Activated effector memory CD4-positive, alpha-beta T cell treated with anti-CD3 and anti-CD28 coated beads, Interleukin-2, amount 50 U/mL, for 16 hours (primary cell): ENCODE measurements at regions not wholly inside any gene's neighbourhood (a gene's known extent, or its start where the extent isn't known, plus 50 kb on each side); places are given as distances from the start of the nearest gene placed in this dataset.

Experiments
- DNase-seq: peaks from one replicate; pipeline ENCODE4 v3.0.0-alpha.2; 2020

- no peak for DNase-seq
Measured at GRCh38 chr4:181193131-181193930, 1049.9 kb upstream of the TENM3 start.

- DNase-seq: no peak
Measured at GRCh38 chr4:181194096-181194495, 1049.1 kb upstream of the TENM3 start.

DNA sequence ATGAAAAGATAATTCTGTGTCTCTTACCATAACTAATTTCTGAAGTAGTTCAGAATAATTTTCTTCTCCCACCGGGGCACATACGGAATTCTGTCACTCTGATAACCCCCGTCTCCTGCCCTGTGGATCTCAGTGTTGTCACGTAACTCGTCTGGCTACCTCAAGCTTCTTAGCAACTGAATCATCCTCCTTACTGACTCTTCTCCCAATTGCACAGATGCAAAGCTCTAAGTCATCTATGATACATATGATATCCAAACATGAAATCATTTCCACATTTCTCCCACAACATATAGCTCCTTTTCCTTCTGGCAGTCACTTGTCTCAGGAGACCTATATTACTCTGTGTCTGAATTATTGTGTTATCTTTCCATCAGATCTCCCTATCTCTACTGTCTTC is 1043.1 kb upstream of the TENM3 start:
- DNase-seq: no peak

GRCh38 chr4:181202240-181202639 is 1041.0 kb upstream of the TENM3 start:
- no peak for DNase-seq

DNA sequence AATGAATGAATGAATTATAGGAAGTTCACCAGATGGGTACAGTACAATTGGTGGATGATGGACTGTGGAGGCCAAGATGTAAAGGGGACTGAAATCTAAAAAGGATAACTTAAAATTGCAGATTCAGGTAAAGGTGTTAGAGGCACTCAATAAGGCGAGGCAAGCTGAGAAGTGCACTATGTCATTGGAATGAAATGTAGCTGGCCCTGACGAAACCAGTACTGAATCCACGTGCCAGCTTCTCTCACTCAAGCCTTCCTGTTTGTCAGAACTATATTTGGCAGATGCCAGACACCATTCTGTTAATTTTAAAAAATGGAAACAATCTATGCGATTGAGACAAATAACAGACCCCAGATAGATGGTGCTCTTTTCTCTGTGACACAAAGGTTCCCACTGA is 1039.1 kb upstream of the TENM3 start:
- no peak for DNase-seq

DNA sequence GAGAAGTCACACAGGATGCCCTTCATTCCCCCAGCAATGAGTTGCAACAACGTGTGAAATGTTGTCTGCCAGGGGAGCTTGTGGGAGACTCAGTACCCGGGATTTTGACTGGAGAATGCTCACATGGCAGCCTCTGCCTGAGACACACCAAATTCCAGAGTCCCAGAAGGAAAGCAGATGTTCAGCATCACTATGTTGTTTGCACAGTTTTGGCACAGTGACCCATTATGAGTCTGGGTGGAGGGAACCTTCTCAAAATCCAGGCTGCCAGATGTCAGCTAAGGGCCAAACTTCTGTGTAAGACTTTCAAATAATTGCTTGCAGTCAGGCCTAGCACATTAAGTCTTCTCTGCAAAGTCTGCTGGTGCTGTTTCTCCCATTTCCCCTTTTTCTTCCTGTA is 1029.7 kb upstream of the TENM3 start:
- DNase-seq: no peak

- DNase-seq: no peak
Measured at GRCh38 chr4:181216501-181216900, 1026.7 kb upstream of the TENM3 start.

DNA sequence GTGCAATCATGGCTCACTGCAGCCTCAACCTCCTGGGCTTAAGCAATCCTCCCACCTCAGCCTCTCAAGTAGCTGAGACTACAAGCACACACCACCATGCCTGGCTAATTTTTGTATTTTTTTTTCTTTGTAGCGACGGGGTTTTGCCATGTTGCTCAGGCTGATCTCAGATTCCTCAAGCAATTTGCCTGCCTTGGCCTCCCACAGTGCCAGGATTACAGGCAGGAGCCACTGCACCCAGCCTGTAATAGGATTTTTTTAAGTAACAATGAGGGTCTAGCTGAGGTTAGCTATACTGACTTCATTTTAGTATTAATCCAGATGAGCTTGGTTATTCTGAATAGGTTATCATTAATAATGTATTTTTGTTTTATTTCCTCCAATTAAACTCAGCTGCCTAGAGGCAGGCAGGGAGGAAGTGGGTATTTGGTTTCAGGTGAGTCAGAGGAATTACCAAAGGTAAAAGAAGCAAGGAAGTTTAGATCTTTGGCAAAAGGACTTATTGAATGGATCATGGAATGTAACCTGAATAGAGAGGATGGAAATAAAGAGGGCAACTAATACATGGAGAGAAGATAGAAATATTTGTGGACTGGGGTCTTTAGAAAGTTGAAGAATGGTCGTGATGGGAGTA is 1023.3 kb upstream of the TENM3 start:
- DNase-seq: no peak

GRCh38 chr4:181224852-181225251 is 1018.4 kb upstream of the TENM3 start:
- DNase-seq: no peak

DNA sequence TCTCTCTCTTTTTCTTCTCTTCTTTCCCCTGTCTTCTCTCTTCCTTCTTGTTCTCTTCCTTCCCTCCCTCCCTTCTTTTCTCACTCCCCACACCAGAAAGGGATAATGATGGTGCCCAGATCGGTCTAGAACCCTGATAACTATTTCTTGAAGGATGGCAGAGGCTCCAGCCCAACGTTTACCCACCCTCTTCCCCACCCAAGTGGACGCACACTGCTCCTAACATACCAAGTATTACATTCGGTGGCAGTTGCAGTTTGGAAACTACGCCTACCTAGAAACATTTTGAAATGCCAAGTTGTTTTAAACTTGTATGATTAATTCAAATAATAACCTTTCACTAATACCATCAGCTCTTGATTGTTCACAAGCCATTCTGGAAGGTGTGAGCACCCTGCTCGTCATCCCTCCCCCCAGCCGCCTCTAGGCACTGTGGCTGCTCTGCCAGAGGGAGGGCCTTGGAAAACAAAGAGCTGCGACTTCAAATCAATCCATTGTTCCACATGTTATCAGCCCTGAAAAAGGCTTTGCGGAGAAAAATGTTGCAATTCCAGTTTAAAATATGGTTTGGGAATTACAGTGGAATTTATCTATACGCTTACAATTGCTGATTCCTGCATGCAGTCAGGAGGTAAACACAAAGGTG is 1017.5 kb upstream of the TENM3 start:
- DNase-seq: no peak

- DNase-seq: no peak
Measured at GRCh38 chr4:181234951-181235680, 1008.1 kb upstream of the TENM3 start.

DNA sequence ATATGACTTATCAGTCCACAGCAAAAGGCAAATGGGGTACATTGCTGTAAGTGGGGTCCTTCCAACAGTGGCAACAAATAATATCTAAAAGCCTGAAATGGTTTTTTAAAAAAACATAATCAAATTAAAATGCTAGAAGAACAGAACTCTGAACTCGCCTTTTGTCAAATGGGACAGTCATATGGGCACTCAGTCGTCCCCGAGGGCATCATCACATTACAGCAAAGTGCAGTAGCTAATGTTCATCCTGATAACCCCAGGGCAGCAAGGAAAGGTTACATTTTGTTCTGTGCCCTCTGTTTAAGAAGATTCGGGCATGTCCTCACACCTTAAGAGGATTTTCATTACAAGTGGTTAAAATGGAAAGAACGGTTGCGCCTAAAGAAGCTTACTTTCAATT is 997.9 kb upstream of the TENM3 start:
- no peak for DNase-seq

GRCh38 chr4:181249031-181249430 is 994.2 kb upstream of the TENM3 start:
- no peak for DNase-seq

GRCh38 chr4:181254771-181255170 is 988.4 kb upstream of the TENM3 start:
- no peak for DNase-seq

- no peak for DNase-seq
Measured at GRCh38 chr4:181258569-181258968, 984.6 kb upstream of the TENM3 start.

- DNase-seq: no peak
Measured at GRCh38 chr4:181259081-181259709, 984.0 kb upstream of the TENM3 start.

- DNase-seq: no peak
Measured at GRCh38 chr4:181261279-181261678, 981.9 kb upstream of the TENM3 start.

DNA sequence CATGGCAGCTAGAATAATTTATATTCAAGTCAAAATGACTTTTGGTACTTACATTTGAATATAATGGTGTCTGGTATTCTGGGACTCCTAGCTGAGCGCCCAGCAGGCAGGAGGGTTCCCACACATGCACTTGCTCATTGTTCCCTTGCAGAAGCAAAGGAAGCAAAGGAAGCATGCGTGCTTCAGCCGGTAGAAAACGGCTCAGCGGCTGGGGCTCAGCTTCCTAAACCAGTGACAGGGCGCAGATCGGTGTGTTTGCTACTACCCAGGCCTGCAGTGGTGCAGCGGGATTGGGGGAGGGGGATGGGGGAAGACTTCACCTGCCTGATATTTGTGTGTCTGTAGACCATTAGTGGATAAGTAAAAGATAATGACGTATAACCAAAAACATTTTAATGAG is 978.3 kb upstream of the TENM3 start:
- DNase-seq: no peak

- DNase-seq: no peak
Measured at GRCh38 chr4:181265370-181265769, 977.8 kb upstream of the TENM3 start.

DNA sequence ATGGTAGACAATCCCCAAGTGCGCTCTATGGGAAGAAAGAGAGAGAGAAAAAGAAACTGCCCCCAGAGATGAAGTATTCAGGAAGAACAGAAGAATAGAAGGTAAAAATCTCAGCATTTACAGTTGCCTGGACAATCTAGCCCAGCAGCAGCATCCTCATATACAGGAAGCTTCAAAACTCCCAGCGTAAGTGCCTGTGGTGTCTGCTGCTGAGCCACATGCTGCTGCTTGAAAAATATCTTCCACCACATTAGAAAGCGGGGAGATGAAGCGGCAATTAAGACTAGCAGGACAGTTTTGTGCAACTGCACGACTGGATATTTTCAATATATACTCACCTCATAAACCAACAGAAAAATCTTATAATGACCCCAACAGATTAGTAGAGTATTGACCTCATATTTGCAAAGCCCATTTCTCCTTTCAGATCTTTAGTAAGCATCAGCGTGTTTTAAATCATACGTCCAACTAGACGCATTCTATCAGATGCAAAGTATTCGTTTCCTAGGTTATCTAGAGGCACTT is 972.0 kb upstream of the TENM3 start:
- DNase-seq: no peak

- DNase-seq: no peak
Measured at GRCh38 chr4:181272422-181272821, 970.8 kb upstream of the TENM3 start.

DNA sequence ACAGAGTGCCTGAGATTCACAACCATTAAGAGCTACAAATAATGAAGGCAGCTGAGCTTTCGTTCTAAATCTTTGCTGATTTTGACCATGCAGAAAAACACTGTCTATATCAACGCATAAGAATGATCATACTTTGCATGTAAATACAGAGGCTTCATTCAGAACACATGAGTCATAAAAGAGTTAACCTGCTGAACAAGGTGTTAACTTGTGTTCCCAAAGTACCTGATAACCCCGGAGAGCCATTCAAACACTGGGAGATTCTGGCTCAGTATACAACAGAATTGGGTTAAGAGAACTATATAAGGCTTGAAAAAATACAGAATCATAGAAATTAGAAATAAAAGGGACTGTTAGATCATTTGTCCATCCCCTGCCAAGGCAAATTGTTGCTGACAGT is 964.3 kb upstream of the TENM3 start:
- DNase-seq: no peak

- no peak for DNase-seq
Measured at GRCh38 chr4:181281451-181281850, 961.8 kb upstream of the TENM3 start.
